Liver (tissue), 8 donors: ENCODE measurements at regions not wholly inside any gene's neighbourhood (a gene's known extent, or its start where the extent isn't known, plus 50 kb on each side); places are given as distances from the start of the nearest gene placed in this dataset.

Source experiments
- DNase-seq: peaks from one replicate; pipeline ENCODE4 v3.0.0-alpha.2; 2017; ENCODE audit warnings: low spot score
- H3K27ac ChIP-seq, 2 donors: one replicate each; pipeline ENCODE4 v1.7.0; 2013; ENCODE audit warnings: inconsistent platforms in 2 of 2, low read length in 2 of 2, control low read depth in 1 of 2, low read depth in 1 of 2, mild to moderate bottlenecking in 1 of 2
- H3K27me3 ChIP-seq, 4 donors: one replicate each; pipeline versions ENCODE4 v1.6.1 to v1.7.0; 2013; ENCODE audit warnings: low read length in 3 of 4, inconsistent platforms in 1 of 4, mild to moderate bottlenecking in 1 of 4, moderate library complexity in 1 of 4; ENCODE audit not compliant: control insufficient read depth in 4 of 4, insufficient read depth in 4 of 4
- H3K36me3 ChIP-seq, 4 donors: one replicate each; pipeline versions ENCODE4 v1.6.1 to v1.7.0; 2013; ENCODE audit warnings: low read length in 3 of 4, mild to moderate bottlenecking in 3 of 4, low read depth in 1 of 4, moderate library complexity in 1 of 4; ENCODE audit not compliant: control insufficient read depth in 4 of 4, insufficient read depth in 3 of 4
- H3K4me1 ChIP-seq, 4 donors: one replicate each; pipeline versions ENCODE4 v1.6.1 to v1.7.0; 2013; ENCODE audit warnings: low read length in 3 of 4, mild to moderate bottlenecking in 3 of 4, moderate library complexity in 1 of 4; ENCODE audit not compliant: control insufficient read depth in 4 of 4, insufficient read depth in 4 of 4
- H3K4me3 ChIP-seq, 3 donors: one replicate each; pipeline versions ENCODE4 v1.6.1 to v1.7.0; 2013; ENCODE audit warnings: low read length in 3 of 3, control low read depth in 1 of 3, low read depth in 1 of 3, mild to moderate bottlenecking in 1 of 3
- H3K9ac ChIP-seq, 2 donors: one replicate each; pipeline ENCODE4 v1.7.0; 2013; ENCODE audit warnings: low read length in 2 of 2, mild to moderate bottlenecking in 2 of 2, moderate library complexity in 2 of 2, control low read depth in 1 of 2, low read depth in 1 of 2
- H3K9me3 ChIP-seq, 4 donors: one replicate each; pipeline versions ENCODE4 v1.6.1 to v1.7.0; 2013; ENCODE audit warnings: low read length in 3 of 4; ENCODE audit not compliant: control insufficient read depth in 4 of 4
- EGR1 ChIP-seq, 2 donors: IDR thresholded peaks; 2 replicates each; pipeline ENCODE4 v1.6.1; 2016 to 2018; ENCODE audit warnings: antibody characterized with exemption in 2 of 2, low read depth in 2 of 2
- FOXA1 ChIP-seq: IDR thresholded peaks from 2 replicates; pipeline ENCODE4 v1.6.1; 2016; ENCODE audit warnings: antibody characterized with exemption
- FOXA2 ChIP-seq: IDR thresholded peaks from 2 replicates; pipeline ENCODE4 v1.6.1; 2016; ENCODE audit warnings: antibody characterized with exemption
- HNF4A ChIP-seq, 2 donors: conservative IDR thresholded peaks; 2 replicates each; pipeline ENCODE4 v1.6.1; 2016; ENCODE audit warnings: antibody characterized with exemption in 2 of 2, mild to moderate bottlenecking in 2 of 2
- HNF4G ChIP-seq: IDR thresholded peaks from 2 replicates; pipeline ENCODE4 v1.6.1; 2016; ENCODE audit warnings: antibody characterized with exemption
- JUND ChIP-seq, 2 donors: IDR thresholded peaks; 2 replicates each; pipeline ENCODE4 v1.6.1; 2016; ENCODE audit warnings: antibody characterized with exemption in 2 of 2
- NR2F2 ChIP-seq: IDR thresholded peaks from 2 replicates; pipeline ENCODE4 v1.6.1; 2016; ENCODE audit warnings: antibody characterized with exemption
- RAD21 ChIP-seq, 2 donors: IDR thresholded peaks; 2 replicates each; pipeline ENCODE4 v1.6.1; 2016; ENCODE audit warnings: antibody characterized with exemption in 2 of 2, mild to moderate bottlenecking in 2 of 2
- RXRA ChIP-seq, 2 donors: IDR thresholded peaks; 2 replicates each; pipeline ENCODE4 v1.6.1; 2017 to 2018; ENCODE audit warnings: antibody characterized with exemption in 2 of 2, mild to moderate bottlenecking in 1 of 2
- SP1 ChIP-seq: IDR thresholded peaks from 2 replicates; pipeline ENCODE4 v1.6.1; 2018; ENCODE audit warnings: antibody characterized with exemption, mild to moderate bottlenecking
- TAF1 ChIP-seq: conservative IDR thresholded peaks from 2 replicates; pipeline ENCODE4 v1.6.1; 2016; ENCODE audit warnings: antibody characterized with exemption, mild to moderate bottlenecking
- YY1 ChIP-seq: IDR thresholded peaks from 2 replicates; pipeline ENCODE4 v1.6.1; 2016; ENCODE audit warnings: antibody characterized with exemption, mild to moderate bottlenecking
- WGBS: extraction: QIAGEN DNeasy Blood & Tissue Kit; methylation state at CpG from one replicate; pipeline ENCODE4 v1.1.7; 2013; 5-methylcytosine and 5-hydroxymethylcytosine counted together
- TF ChIP-seq, protein P1 (sequence below): IDR thresholded peaks from 2 replicates; pipeline ENCODE4 v1.6.1; 2016; ENCODE audit warnings: antibody characterized with exemption
- TF ChIP-seq, protein P2 (sequence below): IDR thresholded peaks from 2 replicates; pipeline ENCODE4 v1.6.1; 2016; ENCODE audit warnings: antibody characterized with exemption
- TF ChIP-seq, protein P3 (sequence below): fragments of 150-350 bp; IDR thresholded peaks from 2 replicates; pipeline ENCODE4 v1.5.1; 2017; ENCODE audit warnings: improper control_type of control experiment, low read depth, low read length; ENCODE audit not compliant: missing input control
- TF ChIP-seq, protein P4 (sequence below): IDR thresholded peaks from 2 replicates; pipeline ENCODE4 v1.6.1; 2016; ENCODE audit warnings: antibody characterized with exemption, mild to moderate bottlenecking
- donor health status: healthy.
- donor health status: healthy.
- donor health status: healthy.
- donor health status: healthy.
- donor health status: healthy.

DNA sequence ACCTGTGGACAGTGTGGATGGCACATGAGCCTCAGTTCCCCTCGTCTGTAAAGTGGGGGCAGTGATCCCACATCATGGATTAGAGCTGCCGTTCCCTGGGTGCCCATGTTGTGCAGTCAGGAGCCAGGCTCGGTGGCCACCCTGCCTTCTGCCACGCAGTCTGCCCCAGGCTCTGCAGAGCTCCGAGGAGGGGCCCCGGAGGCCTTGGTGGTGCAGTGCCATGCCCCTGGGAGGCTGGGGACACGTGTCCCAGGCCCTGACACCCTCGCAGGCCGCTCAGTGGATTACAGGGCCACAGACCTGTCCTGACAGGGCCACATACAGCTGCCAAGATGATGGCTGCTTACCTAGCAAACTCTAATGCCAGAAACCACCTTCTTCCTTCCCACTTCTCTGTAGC, 59.7 kb upstream of the ZNF469 start:
- H3K27ac ChIP-seq = no peak overlapping the region
- no peak for DNase-seq
- H3K4me1 ChIP-seq = no peaks in the 10 kb centered on the region
- no peak overlapping the region for H3K9ac ChIP-seq
- no peaks in the 10 kb centered on the region for H3K9me3 ChIP-seq
- WGBS = 87% methylated on average over 9 of the region's 9 CpGs
- H3K36me3 ChIP-seq = no peaks in the 10 kb centered on the region
- H3K27me3 ChIP-seq = no peaks in the 10 kb centered on the region
- no peak for TF ChIP-seq RXRA (IDR thresholded peaks at IDR 0.05)
- TF ChIP-seq, protein P1, sequence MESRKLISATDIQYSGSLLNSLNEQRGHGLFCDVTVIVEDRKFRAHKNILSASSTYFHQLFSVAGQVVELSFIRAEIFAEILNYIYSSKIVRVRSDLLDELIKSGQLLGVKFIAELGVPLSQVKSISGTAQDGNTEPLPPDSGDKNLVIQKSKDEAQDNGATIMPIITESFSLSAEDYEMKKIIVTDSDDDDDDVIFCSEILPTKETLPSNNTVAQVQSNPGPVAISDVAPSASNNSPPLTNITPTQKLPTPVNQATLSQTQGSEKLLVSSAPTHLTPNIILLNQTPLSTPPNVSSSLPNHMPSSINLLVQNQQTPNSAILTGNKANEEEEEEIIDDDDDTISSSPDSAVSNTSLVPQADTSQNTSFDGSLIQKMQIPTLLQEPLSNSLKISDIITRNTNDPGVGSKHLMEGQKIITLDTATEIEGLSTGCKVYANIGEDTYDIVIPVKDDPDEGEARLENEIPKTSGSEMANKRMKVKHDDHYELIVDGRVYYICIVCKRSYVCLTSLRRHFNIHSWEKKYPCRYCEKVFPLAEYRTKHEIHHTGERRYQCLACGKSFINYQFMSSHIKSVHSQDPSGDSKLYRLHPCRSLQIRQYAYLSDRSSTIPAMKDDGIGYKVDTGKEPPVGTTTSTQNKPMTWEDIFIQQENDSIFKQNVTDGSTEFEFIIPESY = no peak
- TF ChIP-seq SP1 = no peak
- no peak for TF ChIP-seq HNF4G
- TF ChIP-seq JUND (IDR thresholded peaks at IDR 0.05) = no peak
- no peak for TF ChIP-seq EGR1 (IDR thresholded peaks at IDR 0.05; ENCODE audit: low read depth in 2 of 2)
- TF ChIP-seq, protein P2, sequence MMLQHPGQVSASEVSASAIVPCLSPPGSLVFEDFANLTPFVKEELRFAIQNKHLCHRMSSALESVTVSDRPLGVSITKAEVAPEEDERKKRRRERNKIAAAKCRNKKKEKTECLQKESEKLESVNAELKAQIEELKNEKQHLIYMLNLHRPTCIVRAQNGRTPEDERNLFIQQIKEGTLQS = no peak
- no peak for TF ChIP-seq RAD21 (IDR thresholded peaks at IDR 0.05)
- H3K4me3 ChIP-seq = no peak overlapping the region

DNA sequence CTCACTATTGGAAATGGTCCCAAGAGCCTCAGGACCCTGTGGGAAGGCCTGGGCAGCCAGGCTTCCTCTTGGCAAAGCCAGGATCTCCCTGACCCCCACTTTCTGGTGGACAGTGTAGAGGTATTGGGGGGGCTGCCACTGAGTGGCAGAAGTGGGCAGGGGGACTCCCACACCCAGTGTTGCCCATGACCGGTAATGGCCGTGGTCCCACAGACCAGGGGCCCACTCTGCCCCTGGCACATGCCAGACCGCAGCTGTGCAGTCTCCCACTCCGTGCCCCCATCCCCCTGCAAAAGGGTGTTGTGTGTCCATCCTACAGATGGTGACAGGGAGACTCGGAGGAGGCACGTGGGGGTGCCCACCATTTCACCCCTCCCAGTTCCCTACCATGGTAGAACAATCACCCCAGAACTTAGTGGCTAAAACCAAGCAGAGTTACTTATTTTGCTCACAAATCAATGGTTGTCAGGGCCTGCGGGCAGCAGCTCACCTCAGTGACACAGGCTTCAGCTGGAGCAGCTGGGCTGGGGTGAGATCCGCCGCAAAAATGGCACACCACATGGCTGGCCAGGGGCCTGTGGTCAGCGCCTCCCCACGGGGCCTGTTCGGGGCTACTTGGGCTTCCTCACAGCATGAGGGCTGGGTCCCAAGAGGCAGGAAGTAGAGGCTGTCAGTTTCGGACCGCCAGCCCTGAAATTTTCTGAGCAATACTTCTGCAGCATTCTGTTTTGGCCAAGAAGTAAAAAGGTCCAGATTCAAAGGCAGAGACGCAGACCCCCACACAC, 59.0 kb upstream of the ZNF469 start:
- Histone ChIP-seq H3K27ac (no peak overlapping the region), H3K9me3 (no peaks in the 10 kb centered on the region), H3K27me3 (no peaks in the 10 kb centered on the region), H3K36me3 (no peaks in the 10 kb centered on the region), H3K4me1 (no peaks in the 10 kb centered on the region), H3K4me3 (no peak overlapping the region), H3K9ac (no peak overlapping the region)
- DNase-seq = no peak
- WGBS = 96% methylated on average over 15 of the region's 15 CpGs
- no peak for TF ChIP-seq TAF1
- TF ChIP-seq, protein P3, sequence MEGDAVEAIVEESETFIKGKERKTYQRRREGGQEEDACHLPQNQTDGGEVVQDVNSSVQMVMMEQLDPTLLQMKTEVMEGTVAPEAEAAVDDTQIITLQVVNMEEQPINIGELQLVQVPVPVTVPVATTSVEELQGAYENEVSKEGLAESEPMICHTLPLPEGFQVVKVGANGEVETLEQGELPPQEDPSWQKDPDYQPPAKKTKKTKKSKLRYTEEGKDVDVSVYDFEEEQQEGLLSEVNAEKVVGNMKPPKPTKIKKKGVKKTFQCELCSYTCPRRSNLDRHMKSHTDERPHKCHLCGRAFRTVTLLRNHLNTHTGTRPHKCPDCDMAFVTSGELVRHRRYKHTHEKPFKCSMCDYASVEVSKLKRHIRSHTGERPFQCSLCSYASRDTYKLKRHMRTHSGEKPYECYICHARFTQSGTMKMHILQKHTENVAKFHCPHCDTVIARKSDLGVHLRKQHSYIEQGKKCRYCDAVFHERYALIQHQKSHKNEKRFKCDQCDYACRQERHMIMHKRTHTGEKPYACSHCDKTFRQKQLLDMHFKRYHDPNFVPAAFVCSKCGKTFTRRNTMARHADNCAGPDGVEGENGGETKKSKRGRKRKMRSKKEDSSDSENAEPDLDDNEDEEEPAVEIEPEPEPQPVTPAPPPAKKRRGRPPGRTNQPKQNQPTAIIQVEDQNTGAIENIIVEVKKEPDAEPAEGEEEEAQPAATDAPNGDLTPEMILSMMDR = no peak

DNA sequence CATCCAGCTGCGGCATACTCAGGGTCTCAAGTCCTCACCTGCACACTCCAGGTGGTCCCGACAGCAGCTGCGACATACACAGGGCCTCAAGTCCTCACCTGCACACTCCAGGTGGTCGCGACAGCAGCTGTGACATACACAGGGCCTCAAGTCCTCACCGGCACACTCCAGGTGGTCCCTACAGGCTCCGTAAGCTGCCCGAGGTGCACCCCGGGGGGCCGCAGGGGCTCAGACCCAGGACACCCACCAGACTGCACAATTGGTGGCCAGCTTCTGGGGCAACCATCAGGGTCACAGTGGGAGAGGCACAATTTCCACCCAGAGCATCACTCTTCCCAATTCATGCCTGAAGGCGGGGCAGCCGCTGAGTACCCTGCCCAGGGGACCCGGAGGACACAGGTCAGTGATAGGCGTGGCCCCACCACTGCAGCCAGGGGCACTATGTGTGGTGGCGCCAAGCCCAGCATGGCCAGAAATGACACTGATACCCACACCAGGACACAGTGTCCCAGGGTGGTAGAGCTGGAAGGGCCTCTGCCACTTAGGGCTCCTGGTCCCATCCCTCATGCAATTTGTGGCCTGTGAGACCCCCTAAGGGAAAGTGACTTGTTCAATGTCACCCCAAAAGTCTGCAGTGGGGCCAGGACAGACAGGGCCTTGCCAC, 57.5 kb upstream of the ZNF469 start:
- no peaks in the 10 kb centered on the region for H3K4me1 ChIP-seq
- no peak overlapping the region for H3K27ac ChIP-seq
- no peaks in the 10 kb centered on the region for H3K27me3 ChIP-seq
- no peak overlapping the region for H3K9ac ChIP-seq
- 82% methylated on average over 15 of the region's 15 CpGs for WGBS
- H3K36me3 ChIP-seq = no peaks in the 10 kb centered on the region
- DNase-seq = no peak
- H3K4me3 ChIP-seq = no peak overlapping the region
- no peak for TF ChIP-seq FOXA1
- no peak for TF ChIP-seq YY1
- TF ChIP-seq, protein P2 = no peak
- TF ChIP-seq, protein P4, sequence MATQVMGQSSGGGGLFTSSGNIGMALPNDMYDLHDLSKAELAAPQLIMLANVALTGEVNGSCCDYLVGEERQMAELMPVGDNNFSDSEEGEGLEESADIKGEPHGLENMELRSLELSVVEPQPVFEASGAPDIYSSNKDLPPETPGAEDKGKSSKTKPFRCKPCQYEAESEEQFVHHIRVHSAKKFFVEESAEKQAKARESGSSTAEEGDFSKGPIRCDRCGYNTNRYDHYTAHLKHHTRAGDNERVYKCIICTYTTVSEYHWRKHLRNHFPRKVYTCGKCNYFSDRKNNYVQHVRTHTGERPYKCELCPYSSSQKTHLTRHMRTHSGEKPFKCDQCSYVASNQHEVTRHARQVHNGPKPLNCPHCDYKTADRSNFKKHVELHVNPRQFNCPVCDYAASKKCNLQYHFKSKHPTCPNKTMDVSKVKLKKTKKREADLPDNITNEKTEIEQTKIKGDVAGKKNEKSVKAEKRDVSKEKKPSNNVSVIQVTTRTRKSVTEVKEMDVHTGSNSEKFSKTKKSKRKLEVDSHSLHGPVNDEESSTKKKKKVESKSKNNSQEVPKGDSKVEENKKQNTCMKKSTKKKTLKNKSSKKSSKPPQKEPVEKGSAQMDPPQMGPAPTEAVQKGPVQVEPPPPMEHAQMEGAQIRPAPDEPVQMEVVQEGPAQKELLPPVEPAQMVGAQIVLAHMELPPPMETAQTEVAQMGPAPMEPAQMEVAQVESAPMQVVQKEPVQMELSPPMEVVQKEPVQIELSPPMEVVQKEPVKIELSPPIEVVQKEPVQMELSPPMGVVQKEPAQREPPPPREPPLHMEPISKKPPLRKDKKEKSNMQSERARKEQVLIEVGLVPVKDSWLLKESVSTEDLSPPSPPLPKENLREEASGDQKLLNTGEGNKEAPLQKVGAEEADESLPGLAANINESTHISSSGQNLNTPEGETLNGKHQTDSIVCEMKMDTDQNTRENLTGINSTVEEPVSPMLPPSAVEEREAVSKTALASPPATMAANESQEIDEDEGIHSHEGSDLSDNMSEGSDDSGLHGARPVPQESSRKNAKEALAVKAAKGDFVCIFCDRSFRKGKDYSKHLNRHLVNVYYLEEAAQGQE = no peak
- TF ChIP-seq RXRA (IDR thresholded peaks at IDR 0.05) = no peak
- TF ChIP-seq FOXA2 = no peak
- no peak for TF ChIP-seq NR2F2
- TF ChIP-seq RAD21 (IDR thresholded peaks at IDR 0.05) = no peak
- TF ChIP-seq, protein P3 = no peak
- no peak for TF ChIP-seq SP1
- no peak for TF ChIP-seq JUND (IDR thresholded peaks at IDR 0.05)
- TF ChIP-seq HNF4A (conservative IDR thresholded peaks at IDR 0.05) = no peak
- H3K9me3 ChIP-seq = no peaks in the 10 kb centered on the region
